Thymus (tissue), 11 donors: ENCODE measurements at regions not wholly inside any gene's neighbourhood (a gene's known extent, or its start where the extent isn't known, plus 50 kb on each side); places are given as distances from the start of the nearest gene placed in this dataset.

Experiments used
- DNase-seq, 9 donors: peaks; one replicate each; pipeline ENCODE4 v3.0.0-alpha.2; 2013; ENCODE audit warnings: low spot score in 9 of 9, low read depth in 6 of 9, missing footprints in 1 of 9
- H3K27ac ChIP-seq, 2 donors: one replicate each; pipeline ENCODE4 v1.5.1; 2013; ENCODE audit warnings: control low read depth in 1 of 2, low read depth in 1 of 2, low read length in 1 of 2, mild to moderate bottlenecking in 1 of 2, moderate library complexity in 1 of 2
- H3K27me3 ChIP-seq, 2 donors: one replicate each; pipeline ENCODE4 v1.5.1; 2013; ENCODE audit warnings: low read length in 1 of 2; ENCODE audit not compliant: control insufficient read depth in 2 of 2, insufficient read depth in 1 of 2
- H3K36me3 ChIP-seq, 2 donors: one replicate each; pipeline ENCODE4 v1.5.1; 2013; ENCODE audit warnings: low read length in 1 of 2, mild to moderate bottlenecking in 1 of 2, moderate library complexity in 1 of 2; ENCODE audit not compliant: control insufficient read depth in 2 of 2, insufficient read depth in 2 of 2
- H3K4me1 ChIP-seq, 2 donors: one replicate each; pipeline ENCODE4 v1.5.1; 2013; ENCODE audit warnings: low read length in 2 of 2; ENCODE audit not compliant: control insufficient read depth in 2 of 2, insufficient read depth in 2 of 2
- H3K4me3 ChIP-seq, 2 donors: one replicate each; pipeline ENCODE4 v1.5.1; 2013; ENCODE audit warnings: low read length in 2 of 2, control low read depth in 1 of 2, mild to moderate bottlenecking in 1 of 2
- H3K9me3 ChIP-seq, 2 donors: one replicate each; pipeline ENCODE4 v1.5.1; 2013; ENCODE audit warnings: low read length in 1 of 2, mild to moderate bottlenecking in 1 of 2; ENCODE audit not compliant: control insufficient read depth in 2 of 2, insufficient read depth in 1 of 2
- WGBS: extraction: QIAGEN DNeasy Blood & Tissue Kit; methylation state at CpG from one replicate; pipeline ENCODE4 v1.1.7; 2013; 5-methylcytosine and 5-hydroxymethylcytosine counted together
- donor health status: healthy.

- 78% methylated on average over 9 of the region's 9 CpGs for WGBS
- no peaks in the 10 kb centered on the region for H3K36me3 ChIP-seq
- H3K9me3 ChIP-seq, result no peaks in the 10 kb centered on the region
- no peak overlapping the region for H3K4me3 ChIP-seq
- DNase-seq, result no peak
- no peak overlapping the region for H3K27ac ChIP-seq
- H3K4me1 ChIP-seq, result no peaks in the 10 kb centered on the region
- peaks cover 0 to 15% of the 10 kb centered on the region in 2 donors for H3K27me3 ChIP-seq
Measured at GRCh38 chr20:51116765-51117686, 94.1 kb upstream of the KCNG1 start.

DNA sequence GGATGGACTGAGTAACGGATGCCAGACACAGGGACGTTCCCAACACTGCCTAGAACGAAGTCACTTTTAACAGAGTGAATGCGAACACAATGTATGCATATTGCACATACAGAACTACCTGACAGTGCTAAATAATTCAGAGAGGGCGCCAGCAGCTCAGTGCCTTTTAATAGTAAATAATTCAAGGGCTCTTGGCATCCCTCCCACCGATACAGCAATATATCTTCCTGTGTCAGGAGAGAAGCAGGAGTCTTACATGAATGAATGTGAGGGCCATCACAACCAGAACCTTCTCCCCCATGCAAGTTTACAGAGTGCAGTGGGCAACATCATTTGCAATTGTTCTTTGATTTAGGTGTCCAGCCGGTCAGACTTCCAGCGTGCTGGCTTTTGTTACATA, 88.4 kb upstream of the KCNG1 start:
- Histone ChIP-seq H3K4me3 (no peak overlapping the region), H3K27ac (no peak overlapping the region), H3K9me3 (no peaks in the 10 kb centered on the region), H3K4me1 (no peaks in the 10 kb centered on the region), H3K27me3 (no peaks in the 10 kb centered on the region), H3K36me3 (no peaks in the 10 kb centered on the region)
- 76% methylated on average over 8 of the region's 8 CpGs for WGBS
- no peak for DNase-seq

- 91% methylated on average over 13 of the region's 13 CpGs for WGBS
- H3K4me3 ChIP-seq, result no peak overlapping the region
- no peak overlapping the region for H3K27ac ChIP-seq
- DNase-seq, result no peak
- no peaks in the 10 kb centered on the region for H3K36me3 ChIP-seq
- no peaks in the 10 kb centered on the region for H3K4me1 ChIP-seq
- H3K9me3 ChIP-seq, result no peaks in the 10 kb centered on the region
- no peaks in the 10 kb centered on the region for H3K27me3 ChIP-seq
Measured at GRCh38 chr20:51108638-51109363, 85.9 kb upstream of the KCNG1 start.

GRCh38 chr20:51106011-51106410, 83.1 kb upstream of the KCNG1 start:
- WGBS, result 95% methylated on average over 3 of the region's 3 CpGs
- no peaks in the 10 kb centered on the region for H3K27me3 ChIP-seq

GRCh38 chr20:51104960-51105920, 82.3 kb upstream of the KCNG1 start:
- Histone ChIP-seq H3K27me3 (no peaks in the 10 kb centered on the region), H3K4me3 (no peak overlapping the region), H3K9me3 (no peaks in the 10 kb centered on the region), H3K27ac (no peak overlapping the region), H3K4me1 (no peaks in the 10 kb centered on the region), H3K36me3 (no peaks in the 10 kb centered on the region)
- 86% methylated on average over 10 of the region's 10 CpGs for WGBS
- DNase-seq, result no peak

More at GRCh38 chr20:51106011-51106410, 83.1 kb upstream of the KCNG1 start:
- Histone ChIP-seq H3K4me3 (no peak overlapping the region), H3K27ac (no peak overlapping the region), H3K4me1 (no peaks in the 10 kb centered on the region), H3K36me3 (no peaks in the 10 kb centered on the region), H3K9me3 (no peaks in the 10 kb centered on the region)
- DNase-seq, result no peak

- no peaks in the 10 kb centered on the region for H3K27me3 ChIP-seq
- no peaks in the 10 kb centered on the region for H3K4me1 ChIP-seq
- H3K27ac ChIP-seq, result no peak overlapping the region
- H3K36me3 ChIP-seq, result no peaks in the 10 kb centered on the region
- no peak overlapping the region for H3K4me3 ChIP-seq
- 35% methylated on average over 2 of the region's 2 CpGs for WGBS
- H3K9me3 ChIP-seq, result no peaks in the 10 kb centered on the region
- no peak for DNase-seq
Measured at GRCh38 chr20:51100617-51101016, 77.7 kb upstream of the KCNG1 start.

- no peaks in the 10 kb centered on the region for H3K9me3 ChIP-seq
- no peak overlapping the region for H3K27ac ChIP-seq
- 81% methylated on average over 1 of the region's 1 CpG for WGBS
- no peaks in the 10 kb centered on the region for H3K27me3 ChIP-seq
- H3K4me3 ChIP-seq, result no peak overlapping the region
- H3K4me1 ChIP-seq, result no peaks in the 10 kb centered on the region
- H3K36me3 ChIP-seq, result no peaks in the 10 kb centered on the region
- DNase-seq, result no peak
Measured at GRCh38 chr20:51098284-51098810, 75.4 kb upstream of the KCNG1 start.

GRCh38 chr20:51097351-51098120, 74.6 kb upstream of the KCNG1 start:
- H3K9me3 ChIP-seq, result no peaks in the 10 kb centered on the region
- no peak overlapping the region for H3K4me3 ChIP-seq
- H3K27ac ChIP-seq, result no peak overlapping the region
- no peaks in the 10 kb centered on the region for H3K4me1 ChIP-seq
- no peaks in the 10 kb centered on the region for H3K36me3 ChIP-seq
- no peak for DNase-seq
- WGBS, result 91% methylated on average over 8 of the region's 8 CpGs
- peaks cover under 1 to 6% of the 10 kb centered on the region in 2 donors for H3K27me3 ChIP-seq
